Thymus (tissue), 11 donors: ENCODE measurements at regions not wholly inside any gene's neighbourhood (a gene's known extent, or its start where the extent isn't known, plus 50 kb on each side); places are given as distances from the start of the nearest gene placed in this dataset.

Experiments used
- DNase-seq, 9 donors: peaks; one replicate each; pipeline ENCODE4 v3.0.0-alpha.2; 2013; ENCODE audit warnings: low spot score in 9 of 9, low read depth in 6 of 9, missing footprints in 1 of 9
- H3K27ac ChIP-seq, 2 donors: one replicate each; pipeline ENCODE4 v1.5.1; 2013; ENCODE audit warnings: control low read depth in 1 of 2, low read depth in 1 of 2, low read length in 1 of 2, mild to moderate bottlenecking in 1 of 2, moderate library complexity in 1 of 2
- H3K27me3 ChIP-seq, 2 donors: one replicate each; pipeline ENCODE4 v1.5.1; 2013; ENCODE audit warnings: low read length in 1 of 2; ENCODE audit not compliant: control insufficient read depth in 2 of 2, insufficient read depth in 1 of 2
- H3K36me3 ChIP-seq, 2 donors: one replicate each; pipeline ENCODE4 v1.5.1; 2013; ENCODE audit warnings: low read length in 1 of 2, mild to moderate bottlenecking in 1 of 2, moderate library complexity in 1 of 2; ENCODE audit not compliant: control insufficient read depth in 2 of 2, insufficient read depth in 2 of 2
- H3K4me1 ChIP-seq, 2 donors: one replicate each; pipeline ENCODE4 v1.5.1; 2013; ENCODE audit warnings: low read length in 2 of 2; ENCODE audit not compliant: control insufficient read depth in 2 of 2, insufficient read depth in 2 of 2
- H3K4me3 ChIP-seq, 2 donors: one replicate each; pipeline ENCODE4 v1.5.1; 2013; ENCODE audit warnings: low read length in 2 of 2, control low read depth in 1 of 2, mild to moderate bottlenecking in 1 of 2
- H3K9me3 ChIP-seq, 2 donors: one replicate each; pipeline ENCODE4 v1.5.1; 2013; ENCODE audit warnings: low read length in 1 of 2, mild to moderate bottlenecking in 1 of 2; ENCODE audit not compliant: control insufficient read depth in 2 of 2, insufficient read depth in 1 of 2
- WGBS: extraction: QIAGEN DNeasy Blood & Tissue Kit; methylation state at CpG from one replicate; pipeline ENCODE4 v1.1.7; 2013; 5-methylcytosine and 5-hydroxymethylcytosine counted together
- donor health status: healthy.

DNA sequence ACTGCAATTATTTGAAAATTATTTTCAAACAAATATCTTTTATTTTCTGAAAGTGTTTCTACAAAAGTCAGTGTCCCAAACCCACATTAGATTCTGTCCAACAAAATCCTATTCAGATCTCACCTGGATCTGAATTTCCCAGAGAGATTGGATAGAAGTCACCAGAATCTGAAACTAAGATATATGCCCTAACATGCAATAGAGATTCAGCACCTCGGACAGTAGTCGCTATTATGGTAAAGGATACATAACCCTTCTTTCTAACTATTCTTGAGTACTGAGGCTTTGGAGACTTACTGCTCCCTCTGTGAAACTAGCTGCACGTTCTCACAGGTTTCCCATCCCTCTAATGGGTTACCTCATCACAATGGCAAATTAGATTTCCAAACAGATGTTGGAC is 151.4 kb downstream of the ID4 start:
- Histone ChIP-seq H3K36me3 (no peaks in the 10 kb centered on the region), H3K27me3 (no peaks in the 10 kb centered on the region), H3K4me3 (no peak overlapping the region), H3K4me1 (no peaks in the 10 kb centered on the region), H3K27ac (no peak overlapping the region), H3K9me3 (no peaks in the 10 kb centered on the region)
- 11% methylated on average over 3 of the region's 3 CpGs for WGBS
- DNase-seq: peak in 3 of 9 donors; percentile 3 to 22 (median 4)

DNA sequence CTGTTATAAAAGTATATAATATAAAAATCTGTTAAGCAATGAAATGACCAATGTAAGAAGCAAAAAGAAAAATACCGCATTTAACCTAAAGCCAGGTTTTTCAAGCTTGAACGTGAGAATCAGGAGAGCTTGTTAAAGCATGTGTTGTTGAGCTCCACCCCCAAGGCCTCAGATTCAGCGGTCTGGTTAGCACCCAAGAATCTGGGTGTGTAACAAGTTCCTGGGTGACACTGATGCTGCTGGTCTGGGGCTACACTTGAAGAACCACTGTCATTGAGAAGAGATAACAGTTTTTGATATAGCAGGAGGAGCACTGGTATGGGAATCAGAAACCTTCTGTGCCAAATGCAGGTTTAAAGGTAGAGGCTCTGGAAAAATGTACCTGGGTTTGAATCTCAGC is 154.0 kb downstream of the ID4 start:
- no peaks in the 10 kb centered on the region for H3K27me3 ChIP-seq
- H3K4me1 ChIP-seq: no peaks in the 10 kb centered on the region
- no peak overlapping the region for H3K27ac ChIP-seq
- no peak overlapping the region for H3K4me3 ChIP-seq
- H3K9me3 ChIP-seq: no peaks in the 10 kb centered on the region
- H3K36me3 ChIP-seq: no peaks in the 10 kb centered on the region
- WGBS: 65% methylated on average over 3 of the region's 3 CpGs
- DNase-seq: no peak

DNA sequence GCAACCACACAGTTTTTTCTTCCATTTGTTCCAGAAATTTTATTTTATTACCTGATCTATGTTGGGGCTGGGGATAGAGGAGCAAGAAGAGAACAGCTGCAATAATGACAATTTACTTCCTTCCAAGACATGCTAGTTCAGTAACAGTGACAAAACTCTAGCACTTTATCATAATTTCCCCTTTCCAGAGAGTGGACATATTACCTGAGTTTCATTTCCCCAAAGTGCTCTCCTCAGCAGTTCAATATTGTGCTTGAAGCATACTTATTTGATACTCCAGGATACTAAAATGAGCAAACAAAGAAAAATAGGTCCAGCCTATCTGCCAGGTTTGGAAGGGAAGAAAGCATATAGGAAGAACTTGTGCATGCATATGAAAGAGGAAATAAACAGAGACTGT is 157.7 kb downstream of the ID4 start:
- Histone ChIP-seq H3K27ac (no peak overlapping the region), H3K36me3 (no peaks in the 10 kb centered on the region), H3K9me3 (no peaks in the 10 kb centered on the region), H3K4me1 (no peaks in the 10 kb centered on the region), H3K4me3 (no peak overlapping the region), H3K27me3 (no peaks in the 10 kb centered on the region)
- DNase-seq: no peak

DNA sequence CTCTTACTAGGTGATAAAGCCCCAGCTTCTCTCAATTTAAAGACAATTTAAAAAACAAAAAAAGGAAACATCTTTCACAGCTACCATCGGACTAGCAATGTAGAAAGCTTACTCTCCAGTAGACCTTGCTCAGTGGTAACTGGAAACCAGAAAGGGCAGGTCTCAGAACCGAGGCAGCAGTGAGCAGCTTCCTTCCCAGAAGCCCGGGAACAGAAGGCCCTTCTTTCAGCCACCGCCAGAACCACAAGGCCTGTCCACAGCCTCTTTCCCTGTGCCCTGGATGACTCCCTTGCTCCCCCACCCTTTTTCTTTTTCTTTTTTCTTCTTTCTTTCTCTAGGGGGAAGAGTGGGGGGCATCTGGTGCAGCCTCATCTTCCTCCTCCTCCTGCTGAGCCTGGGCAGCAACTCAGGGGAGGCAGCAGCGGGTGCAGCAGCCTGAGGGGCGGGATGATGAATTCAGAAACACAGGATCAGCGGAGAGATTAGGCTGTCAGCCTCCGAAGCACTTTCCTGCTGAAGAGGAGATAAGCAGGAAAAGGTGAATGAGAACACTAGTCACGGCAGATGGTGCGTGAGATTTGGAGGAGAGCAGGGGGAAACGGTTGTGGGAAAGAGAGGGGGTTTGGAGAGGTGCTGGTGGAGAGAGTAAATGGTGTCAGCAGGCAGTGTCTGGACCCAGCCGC is 158.5 kb downstream of the ID4 start:
- H3K36me3 ChIP-seq: no peaks in the 10 kb centered on the region
- DNase-seq: no peak
- H3K4me1 ChIP-seq: no peaks in the 10 kb centered on the region
- no peak overlapping the region for H3K27ac ChIP-seq
- H3K9me3 ChIP-seq: no peaks in the 10 kb centered on the region
- WGBS: 74% methylated on average over 12 of the region's 12 CpGs
- no peak overlapping the region for H3K4me3 ChIP-seq
- no peaks in the 10 kb centered on the region for H3K27me3 ChIP-seq

DNA sequence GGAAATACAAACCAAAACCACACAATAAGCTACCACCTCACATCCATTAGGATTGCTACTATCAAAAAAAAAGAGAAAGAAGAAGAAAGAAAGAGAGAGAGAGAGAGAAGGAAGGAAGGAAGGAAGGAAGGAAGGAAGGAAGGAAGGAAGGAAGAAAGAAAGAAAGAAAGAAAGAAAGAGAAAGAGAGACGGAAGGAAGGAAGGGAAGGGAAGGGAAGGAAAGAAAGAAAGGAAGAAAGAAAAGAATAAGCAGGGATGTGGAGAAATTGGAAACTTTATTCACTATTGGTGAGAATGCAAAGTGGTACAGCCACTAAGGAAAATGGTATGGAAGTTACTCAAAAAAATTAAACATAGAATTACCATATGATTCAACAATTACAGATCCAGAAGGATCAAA is 159.9 kb downstream of the ID4 start:
- Histone ChIP-seq H3K9me3 (no peaks in the 10 kb centered on the region), H3K27me3 (no peaks in the 10 kb centered on the region), H3K4me1 (no peaks in the 10 kb centered on the region), H3K36me3 (no peaks in the 10 kb centered on the region), H3K4me3 (no peak overlapping the region), H3K27ac (no peak overlapping the region)
- no peak for DNase-seq
- 86% methylated on average over 1 of the region's 1 CpG for WGBS

DNA sequence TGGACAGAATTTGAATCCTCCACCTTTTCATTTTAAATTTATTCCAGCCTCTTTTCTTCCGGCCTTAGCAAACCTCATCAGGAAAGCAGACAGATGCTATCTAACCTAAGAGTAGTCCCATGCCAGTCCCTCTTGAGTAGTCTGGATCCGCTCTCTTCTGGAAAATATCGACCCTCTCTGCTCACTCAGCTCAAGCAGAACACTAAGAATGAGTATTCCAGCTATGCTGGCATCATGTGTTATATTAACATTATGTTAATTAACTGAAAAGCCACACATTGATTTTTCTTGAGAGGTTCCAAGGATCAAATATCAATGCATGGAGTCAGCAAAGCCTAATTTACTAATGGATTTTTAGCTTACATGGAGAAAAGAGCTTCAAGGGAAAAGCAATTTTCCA is 161.4 kb downstream of the ID4 start:
- H3K4me3 ChIP-seq: no peak overlapping the region
- no peaks in the 10 kb centered on the region for H3K36me3 ChIP-seq
- no peaks in the 10 kb centered on the region for H3K27me3 ChIP-seq
- no peak for DNase-seq
- WGBS: 90% methylated on average over 3 of the region's 3 CpGs
- no peak overlapping the region for H3K27ac ChIP-seq
- no peaks in the 10 kb centered on the region for H3K9me3 ChIP-seq
- H3K4me1 ChIP-seq: no peaks in the 10 kb centered on the region

DNA sequence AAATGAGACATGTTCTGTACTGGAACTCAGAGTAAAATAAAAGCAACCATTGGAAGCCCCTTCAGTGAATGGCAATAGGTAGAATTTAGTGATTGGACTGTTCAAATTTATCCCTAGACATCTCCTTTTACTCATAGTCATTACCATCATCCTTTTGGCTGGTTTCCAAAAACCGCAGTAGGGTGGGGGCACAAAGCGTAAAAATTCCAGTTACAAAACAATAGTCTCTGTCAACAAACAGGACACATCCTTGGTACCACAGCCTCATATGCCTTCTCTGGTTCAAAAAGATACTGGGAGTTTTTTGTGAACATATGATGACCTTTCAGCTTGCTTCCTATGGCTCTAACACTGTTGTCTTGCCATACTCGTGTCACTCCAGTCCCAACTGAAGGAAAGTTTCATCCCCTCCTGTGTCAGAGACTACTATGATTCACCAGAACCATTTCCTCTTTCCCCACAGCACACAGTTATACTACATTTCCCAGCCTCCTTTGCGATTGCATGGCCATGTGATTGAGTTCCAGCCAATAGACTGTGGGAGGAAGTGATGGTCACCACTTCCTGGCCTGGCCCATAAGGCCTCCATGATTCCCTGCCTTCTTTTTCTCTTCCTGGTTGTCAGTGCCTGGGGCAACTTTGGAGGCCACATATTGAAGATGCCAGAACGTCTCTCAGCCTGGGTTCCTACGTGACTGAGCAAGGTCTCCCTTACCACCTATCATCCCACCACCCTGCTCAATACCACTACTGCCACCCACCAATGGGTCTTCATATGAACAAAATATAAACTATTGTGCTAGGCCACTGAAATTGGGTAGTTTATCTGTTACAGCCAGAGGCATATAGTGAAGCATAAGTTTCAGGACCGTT is 162.4 kb downstream of the ID4 start:
- no peaks in the 10 kb centered on the region for H3K27me3 ChIP-seq
- H3K9me3 ChIP-seq: no peaks in the 10 kb centered on the region
- WGBS: 75% methylated on average over 7 of the region's 7 CpGs
- no peaks in the 10 kb centered on the region for H3K4me1 ChIP-seq
- H3K4me3 ChIP-seq: no peak overlapping the region
- DNase-seq: no peak
- no peak overlapping the region for H3K27ac ChIP-seq
- no peaks in the 10 kb centered on the region for H3K36me3 ChIP-seq

DNA sequence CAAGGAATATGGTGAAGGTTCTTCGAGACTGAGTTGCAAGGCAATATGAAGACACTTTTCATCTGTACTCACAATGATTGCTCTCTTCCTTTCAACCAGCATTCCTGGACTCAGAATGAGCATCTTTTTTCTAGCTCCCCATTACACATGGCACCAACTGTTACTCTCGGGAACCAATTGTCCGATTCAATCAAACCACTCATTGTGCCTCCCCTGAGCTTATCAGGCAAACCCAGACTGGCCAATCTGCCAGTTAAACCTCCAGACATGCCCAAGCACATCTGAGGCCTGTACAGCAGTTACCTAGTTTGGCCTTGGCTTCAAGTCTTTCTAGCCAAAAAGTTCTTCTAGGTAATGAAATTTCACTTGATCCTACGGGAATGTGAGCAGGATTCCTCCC is 164.1 kb downstream of the ID4 start:
- WGBS: 82% methylated on average over 4 of the region's 4 CpGs
- DNase-seq: no peak

DNA sequence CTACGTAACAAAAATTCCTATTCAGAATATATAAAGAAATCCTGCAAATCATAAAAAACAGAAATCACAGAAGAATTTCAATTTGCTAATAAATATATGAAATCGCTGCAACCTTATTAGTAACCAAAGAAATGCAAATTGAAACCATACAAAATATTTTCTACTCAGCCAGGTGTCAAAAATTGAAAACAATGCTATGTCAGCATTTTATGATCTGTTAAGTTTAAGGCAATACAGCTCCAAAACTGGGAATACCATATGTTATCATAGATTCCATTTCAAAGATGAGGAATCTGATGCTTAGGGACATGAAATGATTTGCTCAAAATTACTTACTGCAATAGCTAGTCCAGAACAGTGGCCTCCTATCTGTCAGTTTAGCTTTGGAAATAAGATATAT is 168.9 kb downstream of the ID4 start:
- no peaks in the 10 kb centered on the region for H3K27me3 ChIP-seq
- H3K4me3 ChIP-seq: no peak overlapping the region
- H3K9me3 ChIP-seq: no peaks in the 10 kb centered on the region
- no peaks in the 10 kb centered on the region for H3K36me3 ChIP-seq
- 96% methylated on average over 2 of the region's 2 CpGs for WGBS
- no peaks in the 10 kb centered on the region for H3K4me1 ChIP-seq
- no peak for DNase-seq
- H3K27ac ChIP-seq: no peak overlapping the region

More for the DNA sequence above, 164.1 kb downstream of the ID4 start:
- Histone ChIP-seq H3K9me3 (no peaks in the 10 kb centered on the region), H3K4me3 (no peak overlapping the region), H3K4me1 (no peaks in the 10 kb centered on the region), H3K36me3 (no peaks in the 10 kb centered on the region), H3K27ac (no peak overlapping the region), H3K27me3 (no peaks in the 10 kb centered on the region)
